Peyer's patch (tissue), 2 donors: ENCODE measurements at regions not wholly inside any gene's neighbourhood (a gene's known extent, or its start where the extent isn't known, plus 50 kb on each side); places are given as distances from the start of the nearest gene placed in this dataset.

Source experiments
- small RNA-seq, 2 donors: library from RNA; depleted of rRNA; stranded (forward); fragments of <200 nt; gene quantifications; one replicate each; pipeline ENCODE3, GENCODE V24; 2016

Small RNA genes lying in the stretch of these regions (small RNA-seq; reads per million reads assigned to genes)
- gene RF00019: 0 reads per million in 2 donors
